HG03060 (cell line): ENCODE measurements at regions not wholly inside any gene's neighbourhood (a gene's known extent, or its start where the extent isn't known, plus 50 kb on each side); places are given as distances from the start of the nearest gene placed in this dataset.

Experiments
- ATAC-seq: cut with Tn5 transposase; IDR thresholded peaks from one replicate; pipeline ENCODE4 v1.9.1; 2021; ENCODE audit warnings: low read depth, moderate number of reproducible peaks; ENCODE audit not compliant: unreplicated experiment

DNA sequence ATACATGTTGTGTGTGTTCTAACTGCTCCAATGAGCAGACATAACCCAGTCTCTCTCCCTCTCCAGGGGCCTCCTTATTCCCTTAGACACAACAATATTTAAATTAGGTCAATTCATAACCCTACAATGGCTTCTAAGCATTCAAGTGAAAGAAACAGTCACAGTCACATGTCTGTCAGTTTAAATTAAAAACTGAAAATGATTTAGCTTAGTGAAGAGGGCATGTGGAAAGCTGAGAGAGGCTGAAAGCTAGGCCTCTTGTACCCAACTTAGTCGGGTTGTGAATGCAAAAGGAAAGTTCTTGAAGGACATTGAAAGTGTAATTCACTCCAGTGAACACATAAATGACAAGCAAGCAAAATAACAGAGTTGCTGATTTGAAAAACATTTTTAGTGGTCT, 1519.6 kb downstream of the OTOL1 start:
- no peak for ATAC-seq

DNA sequence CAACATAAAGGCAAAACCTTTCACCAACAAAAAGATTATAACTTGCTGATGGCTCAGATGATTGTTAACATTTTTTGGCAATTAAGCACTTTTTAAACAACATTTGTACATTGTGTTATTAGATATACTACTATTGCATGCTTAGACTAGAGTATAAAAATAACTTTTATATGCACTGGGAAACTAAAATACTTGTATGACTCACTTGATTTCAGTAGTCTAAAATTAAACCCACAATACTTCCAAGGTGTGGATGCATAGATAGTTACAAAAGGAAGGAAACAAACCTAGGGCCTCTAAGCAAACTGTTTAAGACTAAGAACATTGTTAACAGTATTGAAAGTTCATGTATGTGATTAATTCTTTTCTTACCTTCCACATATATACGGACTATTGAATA, 1521.5 kb downstream of the OTOL1 start:
- no peak for ATAC-seq

- no peak for ATAC-seq
Observed at GRCh38 chr3:163018664-163019063, 1522.1 kb downstream of the OTOL1 start.

- no peak for ATAC-seq
Observed at GRCh38 chr3:163019260-163019659, 1522.7 kb downstream of the OTOL1 start.

DNA sequence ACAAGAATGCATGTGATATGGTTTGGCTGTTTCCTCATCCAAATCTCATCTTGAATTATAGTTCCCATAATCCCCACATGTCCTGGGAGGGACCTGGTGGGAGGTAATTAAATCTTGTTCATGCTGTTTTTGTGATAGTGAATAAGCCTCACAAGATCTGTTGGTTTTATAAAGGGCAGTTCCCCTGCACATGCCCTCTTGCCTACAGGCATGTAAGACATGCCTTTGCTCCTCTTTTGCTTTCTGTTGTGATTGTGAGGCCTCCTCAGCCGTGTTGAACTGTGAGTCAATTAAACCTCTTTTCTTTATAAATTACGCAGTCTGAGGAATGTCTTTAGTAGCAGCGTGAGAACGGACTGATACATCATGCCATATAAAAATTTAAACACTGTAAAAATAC, 1537.0 kb downstream of the OTOL1 start:
- ATAC-seq, result no peak

DNA sequence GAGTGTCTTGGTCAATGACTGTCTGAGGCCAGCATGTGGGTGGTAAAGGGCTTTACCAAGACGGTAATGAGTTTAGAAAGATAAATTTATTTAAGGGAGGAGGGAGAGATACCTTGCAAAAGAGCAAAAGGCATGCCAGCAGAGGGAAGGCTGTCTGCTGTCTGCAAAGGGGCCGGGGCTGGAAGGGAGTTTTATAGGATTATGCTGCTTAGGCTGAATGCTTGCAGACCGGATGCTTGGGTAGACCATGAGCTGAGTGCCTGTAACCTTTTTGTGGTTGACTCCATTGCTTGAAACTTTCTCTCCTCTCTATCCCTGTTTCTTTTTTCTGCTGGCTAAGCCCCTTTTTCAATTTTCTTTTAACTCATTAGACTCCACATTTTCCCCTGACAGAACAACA, 1543.0 kb downstream of the OTOL1 start:
- no peak for ATAC-seq

- ATAC-seq, result no peak
Observed at GRCh38 chr3:163043074-163043473, 1546.5 kb downstream of the OTOL1 start.

GRCh38 chr3:163045945-163046344, 1549.3 kb downstream of the OTOL1 start:
- ATAC-seq, result no peak

GRCh38 chr3:163048881-163049280, 1552.3 kb downstream of the OTOL1 start:
- ATAC-seq, result no peak

GRCh38 chr3:163056874-163057497, 1560.4 kb downstream of the OTOL1 start:
- ATAC-seq, result no peak

DNA sequence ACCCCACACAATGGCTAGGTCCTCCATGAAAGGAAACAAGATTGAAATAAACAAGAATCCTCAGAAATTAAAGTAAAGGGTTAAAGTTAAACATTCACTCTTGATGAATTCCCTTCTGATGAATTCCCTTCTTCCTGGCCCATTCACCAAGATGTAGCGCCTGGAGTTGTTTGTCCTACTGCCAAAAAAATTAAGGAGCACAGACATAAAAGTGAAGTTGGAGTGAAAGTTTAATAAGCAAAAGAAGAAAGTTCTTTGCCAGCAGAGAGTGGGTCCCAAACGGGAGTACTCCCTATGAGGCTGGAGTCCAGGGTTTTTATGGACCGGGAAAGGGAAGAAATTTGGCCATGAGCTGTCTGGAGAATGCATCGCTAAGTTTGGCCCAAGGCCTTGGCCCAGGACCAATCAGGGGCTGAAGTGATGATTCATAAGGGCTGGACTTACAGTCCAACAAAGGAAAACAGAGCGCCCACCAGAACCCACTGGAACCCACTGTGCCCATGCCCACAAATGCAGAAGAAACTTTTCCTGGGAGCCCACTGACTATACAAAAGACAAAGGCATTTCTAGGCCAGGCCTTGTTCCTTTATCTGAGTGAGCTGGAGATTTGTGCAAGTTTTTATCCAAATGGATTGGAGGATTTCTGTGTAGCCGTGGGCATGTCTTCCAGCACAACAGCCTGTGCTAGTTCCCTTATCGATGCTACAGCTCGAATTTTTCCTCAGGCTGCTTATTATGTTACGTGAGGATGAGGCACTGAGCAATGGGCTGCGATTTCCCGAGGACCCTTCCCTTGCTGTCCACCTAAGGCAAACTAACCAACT, 1561.6 kb downstream of the OTOL1 start:
- no peak for ATAC-seq

- ATAC-seq, result no peak
Observed at GRCh38 chr3:163071713-163072112, 1575.1 kb downstream of the OTOL1 start.
